ES-I3 (cell line): ENCODE measurements at regions not wholly inside any gene's neighbourhood (a gene's known extent, or its start where the extent isn't known, plus 50 kb on each side); places are given as distances from the start of the nearest gene placed in this dataset.

Source experiments
- H3K36me3 ChIP-seq: 2 replicates; pipeline ENCODE4 v1.6.1; 2013; ENCODE audit warnings: mild to moderate bottlenecking, low read length, control low read depth, moderate library complexity; ENCODE audit not compliant: insufficient read depth
- H3K4me1 ChIP-seq: 2 replicates; pipeline ENCODE4 v1.6.1; 2013; ENCODE audit warnings: mild to moderate bottlenecking, control low read depth, low read length; ENCODE audit not compliant: insufficient read depth
- H3K9ac ChIP-seq: 2 replicates; pipeline ENCODE4 v1.6.1; 2013; ENCODE audit warnings: low read depth, mild to moderate bottlenecking, low read length, moderate library complexity
- H3K9me3 ChIP-seq: 2 replicates; pipeline ENCODE4 v1.6.1; 2013; ENCODE audit warnings: mild to moderate bottlenecking, low read length, moderate library complexity; ENCODE audit not compliant: control insufficient read depth, insufficient read depth

DNA sequence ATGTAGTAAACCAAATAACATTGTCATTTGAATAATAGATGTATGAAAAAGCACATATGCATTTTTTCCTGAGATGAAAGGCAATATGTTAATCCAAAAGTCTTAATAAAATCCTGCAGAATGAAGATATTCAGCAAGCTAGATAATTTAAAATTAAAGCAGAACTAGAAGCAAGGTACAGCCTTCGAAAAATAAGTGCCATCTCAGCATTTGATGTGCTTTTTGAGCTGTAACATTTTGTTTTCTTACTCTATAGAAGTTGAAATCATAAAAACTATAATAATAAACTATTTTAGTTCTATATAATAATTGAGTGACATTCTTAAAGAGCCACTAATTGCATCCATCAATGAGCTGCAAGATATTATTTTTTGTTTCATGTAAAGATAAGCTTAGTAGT, 410.4 kb upstream of the TRAM1L1 start:
- no peaks in the 10 kb centered on the region for H3K36me3 ChIP-seq
- H3K9ac ChIP-seq, result no peak overlapping the region
- peaks cover 5% of the 10 kb centered on the region; the same call in 1 of the 2 replicates for H3K4me1 ChIP-seq
- no peaks in the 10 kb centered on the region; the same call in 1 of the 2 replicates for H3K9me3 ChIP-seq

DNA sequence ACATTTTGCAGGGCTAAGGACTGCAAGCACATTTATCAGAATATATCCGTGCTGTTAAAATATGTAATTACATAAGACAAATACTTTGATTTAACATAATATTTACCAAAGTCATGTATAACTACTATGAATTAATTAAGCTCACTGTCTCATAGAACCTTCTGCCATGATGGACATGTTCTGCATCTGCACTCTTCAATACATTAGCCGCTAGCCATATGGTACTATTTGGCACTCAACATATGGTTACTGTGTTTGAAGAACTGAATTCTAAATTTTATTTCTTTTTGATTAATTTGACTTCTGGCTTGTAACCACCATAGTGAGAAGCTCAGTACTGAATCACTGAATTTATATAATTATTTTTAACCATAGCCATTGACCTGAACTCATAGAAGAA, 427.0 kb upstream of the TRAM1L1 start:
- no peaks in the 10 kb centered on the region for H3K4me1 ChIP-seq
- H3K9me3 ChIP-seq, result no peaks in the 10 kb centered on the region
- H3K9ac ChIP-seq, result no peak overlapping the region
- H3K36me3 ChIP-seq, result no peaks in the 10 kb centered on the region

DNA sequence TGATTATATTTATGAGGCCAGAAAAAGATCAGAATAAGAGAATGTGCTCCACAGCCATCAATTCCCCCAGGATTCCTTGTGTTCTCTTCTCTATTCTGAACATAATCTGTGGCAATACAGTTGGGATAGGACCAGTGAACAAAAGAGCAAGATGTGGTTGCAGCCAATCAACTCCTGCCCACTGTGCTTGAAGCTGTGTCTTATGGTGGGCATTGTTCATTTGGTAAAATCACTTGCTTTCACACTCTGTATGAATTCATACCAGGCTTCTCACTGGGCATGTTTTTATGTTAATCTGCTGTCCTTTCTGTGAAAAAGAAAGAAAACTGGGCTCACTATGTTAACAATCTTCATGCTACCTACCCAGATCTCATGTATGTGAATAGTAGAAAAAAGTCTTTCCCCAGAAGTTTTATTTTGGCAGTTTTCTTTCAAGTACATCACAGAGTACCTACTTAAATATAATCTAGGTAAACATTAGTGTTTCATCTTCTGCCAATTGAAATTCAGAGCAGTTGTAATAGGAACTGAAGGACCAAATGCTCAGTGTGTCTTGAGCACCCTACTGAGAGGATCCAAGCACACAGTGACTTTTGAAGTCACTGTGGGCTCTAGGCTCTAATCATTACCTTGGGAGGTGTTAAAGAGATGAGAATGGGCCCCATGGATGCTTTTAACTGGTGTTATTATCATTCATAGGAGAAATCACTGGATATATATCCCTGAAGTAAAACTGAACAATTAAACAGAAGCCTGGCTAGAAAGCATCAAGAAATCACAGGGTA, 429.2 kb upstream of the TRAM1L1 start:
- Histone ChIP-seq H3K36me3 (no peaks in the 10 kb centered on the region), H3K9ac (no peak overlapping the region), H3K9me3 (no peaks in the 10 kb centered on the region), H3K4me1 (no peaks in the 10 kb centered on the region)

DNA sequence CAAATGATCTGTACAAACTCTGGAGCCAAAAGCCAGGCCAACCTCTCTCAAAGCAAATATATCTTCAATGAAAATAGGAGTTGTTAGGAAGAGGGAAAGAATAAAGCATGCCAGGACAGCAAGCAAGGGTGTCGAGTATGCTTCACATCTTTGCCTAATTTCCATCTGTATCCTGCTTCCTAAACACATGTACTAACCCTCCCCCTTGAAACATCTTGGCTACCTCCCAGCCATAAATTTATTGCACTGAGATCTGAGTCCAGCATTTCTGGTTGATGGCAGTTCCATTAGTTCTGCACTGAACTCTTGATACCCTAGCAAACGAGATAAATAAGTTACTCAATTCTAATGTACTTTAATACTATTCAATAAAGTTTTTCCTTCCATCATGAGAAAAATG, 430.5 kb upstream of the TRAM1L1 start:
- Histone ChIP-seq H3K36me3 (no peaks in the 10 kb centered on the region), H3K4me1 (no peaks in the 10 kb centered on the region), H3K9ac (no peak overlapping the region), H3K9me3 (no peaks in the 10 kb centered on the region)

DNA sequence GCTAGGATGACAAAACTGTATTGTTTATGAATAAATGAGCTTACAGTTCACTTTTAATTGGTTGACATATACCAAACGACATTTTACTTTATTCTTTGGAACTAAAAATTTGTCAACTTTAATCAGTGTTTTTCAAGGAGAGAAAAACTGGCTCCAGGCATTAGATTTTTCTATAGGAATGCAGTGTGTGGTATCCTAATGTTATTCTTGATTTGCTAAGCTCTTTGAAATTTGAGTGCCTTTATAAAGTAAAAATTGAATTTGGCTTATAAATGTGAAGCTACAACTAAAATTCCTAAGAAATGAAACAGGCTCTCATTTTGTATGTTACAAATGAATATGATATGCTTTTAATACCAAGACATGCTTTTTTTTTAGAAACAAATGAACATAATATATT, 442.2 kb upstream of the TRAM1L1 start:
- Histone ChIP-seq H3K4me1 (no peaks in the 10 kb centered on the region), H3K36me3 (no peaks in the 10 kb centered on the region), H3K9ac (no peak overlapping the region), H3K9me3 (no peaks in the 10 kb centered on the region)

DNA sequence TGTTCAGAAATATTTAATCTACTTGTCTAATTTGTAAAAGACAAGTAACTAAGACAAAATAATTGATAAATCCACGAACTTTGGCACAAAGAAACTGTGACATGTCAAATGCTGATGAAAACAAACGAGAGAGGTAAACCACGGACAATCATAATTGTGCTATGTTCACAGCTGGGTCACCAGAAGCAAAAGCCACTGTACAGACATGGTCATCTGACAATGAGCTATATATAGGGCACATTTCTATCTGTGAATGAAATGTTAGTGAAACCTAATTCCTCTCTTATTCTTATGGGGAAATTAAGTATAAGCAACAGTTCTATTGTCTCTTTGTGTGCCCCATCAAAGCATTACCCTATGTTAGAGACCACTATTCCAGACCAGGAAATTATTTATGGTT, 444.0 kb upstream of the TRAM1L1 start:
- H3K36me3 ChIP-seq, result no peaks in the 10 kb centered on the region
- no peaks in the 10 kb centered on the region for H3K9me3 ChIP-seq
- no peaks in the 10 kb centered on the region for H3K4me1 ChIP-seq
- no peak overlapping the region for H3K9ac ChIP-seq

DNA sequence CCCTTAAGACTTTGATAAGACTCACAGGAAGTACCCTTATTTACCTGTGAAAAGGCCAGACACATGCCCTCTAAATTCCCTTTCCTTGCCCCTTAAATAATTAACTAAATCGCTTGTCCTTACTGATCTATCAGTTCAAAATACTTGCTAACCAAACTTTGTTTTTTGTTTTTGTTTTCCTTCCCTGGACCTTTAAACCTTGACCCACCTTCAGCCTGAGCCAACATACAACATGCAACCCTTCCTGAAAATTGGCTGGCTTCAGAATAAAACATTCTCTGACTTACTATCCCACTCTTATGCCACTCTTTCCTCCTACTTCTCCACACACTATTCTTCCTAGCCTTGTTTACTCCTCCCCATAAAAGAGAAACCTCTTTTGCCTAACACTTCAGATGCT, 448.1 kb upstream of the TRAM1L1 start:
- H3K9ac ChIP-seq, result no peak overlapping the region
- H3K9me3 ChIP-seq, result no peaks in the 10 kb centered on the region
- H3K36me3 ChIP-seq, result no peaks in the 10 kb centered on the region
- no peaks in the 10 kb centered on the region for H3K4me1 ChIP-seq

DNA sequence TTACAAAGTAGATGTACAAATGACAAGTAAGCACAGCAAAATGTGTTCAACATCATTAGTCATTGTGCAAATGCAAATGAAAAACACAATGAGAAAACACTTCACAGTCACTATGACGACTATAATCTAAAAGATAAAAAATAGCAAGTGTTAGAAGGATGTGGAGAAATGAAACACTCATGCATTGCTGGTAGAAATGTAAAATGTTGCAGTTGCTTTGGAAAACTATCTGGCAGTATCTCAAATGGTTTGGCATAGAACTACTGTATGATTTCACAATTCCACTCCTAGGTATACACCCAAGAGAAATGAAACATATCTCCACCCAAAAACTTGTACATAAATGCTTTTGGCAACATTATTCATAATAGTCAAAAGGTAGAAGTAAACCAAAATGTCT, 459.7 kb upstream of the TRAM1L1 start:
- no peak overlapping the region for H3K9ac ChIP-seq
- no peaks in the 10 kb centered on the region for H3K36me3 ChIP-seq
- no peaks in the 10 kb centered on the region for H3K4me1 ChIP-seq
- no peaks in the 10 kb centered on the region for H3K9me3 ChIP-seq

DNA sequence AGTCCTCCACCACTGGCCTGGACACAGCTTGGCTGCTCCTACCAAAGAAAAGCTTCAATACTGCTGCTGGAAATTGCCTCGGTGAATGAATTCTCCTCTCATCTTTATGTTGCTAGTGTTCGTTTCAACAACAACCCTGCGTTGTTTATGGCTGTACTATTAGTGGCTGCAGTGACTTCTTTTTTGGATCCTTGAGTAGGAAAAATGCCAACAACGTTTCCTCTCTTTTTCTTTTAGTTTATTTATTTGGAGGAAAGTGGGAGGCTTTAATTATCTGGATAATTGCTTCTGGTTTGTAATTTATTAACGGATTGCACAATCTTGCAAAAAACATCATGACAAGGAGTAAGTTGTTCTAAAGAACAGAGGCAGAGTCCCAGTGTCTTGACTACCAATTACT, 464.1 kb upstream of the TRAM1L1 start:
- Histone ChIP-seq H3K36me3 (no peaks in the 10 kb centered on the region), H3K9me3 (no peaks in the 10 kb centered on the region), H3K4me1 (no peaks in the 10 kb centered on the region), H3K9ac (no peak overlapping the region)

DNA sequence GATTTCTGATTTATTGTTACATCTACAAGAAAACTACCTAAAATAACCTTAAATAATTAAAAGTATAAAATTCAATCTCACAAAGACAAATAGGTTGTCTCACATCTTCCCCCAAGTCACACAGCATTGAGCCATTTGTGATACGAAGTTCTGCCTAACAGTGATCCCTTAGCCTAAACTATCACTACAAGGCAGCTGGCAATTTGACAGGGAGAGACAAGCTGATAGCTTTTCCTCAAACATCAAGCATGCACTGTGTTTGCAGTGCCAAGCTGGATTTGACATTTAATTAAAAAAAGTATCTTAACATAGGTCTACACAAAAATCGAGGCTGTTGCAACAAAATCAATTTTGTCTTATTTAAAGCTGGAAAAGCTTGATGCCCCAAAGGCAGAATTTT, 464.7 kb upstream of the TRAM1L1 start:
- H3K4me1 ChIP-seq, result no peaks in the 10 kb centered on the region
- H3K36me3 ChIP-seq, result no peaks in the 10 kb centered on the region
- H3K9ac ChIP-seq, result no peak overlapping the region
- no peaks in the 10 kb centered on the region for H3K9me3 ChIP-seq

DNA sequence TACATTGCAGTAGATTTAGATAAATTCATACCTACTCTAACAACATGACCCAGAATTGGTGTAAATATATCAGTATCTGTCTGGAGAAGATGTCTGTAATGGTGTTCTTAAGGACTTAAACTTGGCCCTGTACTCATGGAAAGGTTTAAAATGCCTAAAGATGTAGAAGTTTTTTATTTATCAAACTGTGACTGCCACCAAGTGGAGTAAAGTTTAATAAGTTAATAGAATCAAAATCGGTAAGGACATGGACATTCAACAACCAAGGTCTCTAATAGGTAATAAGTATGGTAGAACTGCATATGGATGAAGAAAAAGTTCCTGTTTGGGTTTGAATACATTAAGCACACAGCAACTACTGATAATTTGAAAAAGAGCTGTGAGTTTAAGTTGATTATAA, 474.0 kb upstream of the NDST3 start:
- H3K4me1 ChIP-seq, result no peaks in the 10 kb centered on the region
- H3K36me3 ChIP-seq, result no peaks in the 10 kb centered on the region
- H3K9me3 ChIP-seq, result no peaks in the 10 kb centered on the region
- H3K9ac ChIP-seq, result no peak overlapping the region

DNA sequence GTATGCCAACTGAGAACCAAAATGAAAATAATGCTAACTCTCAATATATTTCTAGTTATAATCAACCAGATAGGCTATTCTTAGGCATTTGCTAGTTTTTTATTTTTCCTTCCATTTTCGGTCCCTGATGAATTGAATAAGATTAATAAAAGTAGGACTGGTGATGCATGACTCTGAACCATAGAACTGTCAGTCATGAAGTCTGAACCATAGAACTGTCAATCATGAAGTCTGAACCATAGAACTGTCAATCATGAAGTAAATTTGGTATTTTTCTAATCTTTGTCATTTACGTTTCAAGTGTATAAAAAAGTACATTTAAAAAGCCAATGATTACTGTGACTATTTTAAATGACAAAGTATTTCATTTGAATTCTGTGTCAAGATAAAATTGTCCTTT, 460.2 kb upstream of the NDST3 start:
- no peaks in the 10 kb centered on the region for H3K36me3 ChIP-seq
- H3K4me1 ChIP-seq, result no peaks in the 10 kb centered on the region
- H3K9me3 ChIP-seq, result no peaks in the 10 kb centered on the region
- no peak overlapping the region for H3K9ac ChIP-seq

DNA sequence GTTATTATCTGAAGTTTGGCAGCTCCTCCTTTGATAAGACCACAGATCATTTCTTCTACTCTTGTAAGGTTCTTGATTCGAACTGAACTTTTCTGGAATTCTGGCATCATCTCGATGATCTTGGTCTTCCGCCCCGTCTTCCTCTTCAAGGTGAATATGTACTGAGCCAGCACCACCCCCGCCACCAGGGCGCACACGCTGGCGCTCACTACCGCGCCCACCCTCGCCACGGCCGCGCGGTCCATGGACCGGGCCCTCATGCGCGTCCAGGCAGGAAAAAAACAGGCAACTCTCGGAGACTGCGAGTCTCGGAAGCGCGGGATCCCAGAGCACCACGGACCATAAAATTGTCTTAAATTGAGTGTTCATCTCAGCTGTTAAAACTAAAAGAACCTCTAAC, 458.4 kb upstream of the NDST3 start:
- no peaks in the 10 kb centered on the region for H3K9me3 ChIP-seq
- H3K36me3 ChIP-seq, result no peaks in the 10 kb centered on the region
- H3K9ac ChIP-seq, result no peak overlapping the region
- H3K4me1 ChIP-seq, result no peaks in the 10 kb centered on the region

DNA sequence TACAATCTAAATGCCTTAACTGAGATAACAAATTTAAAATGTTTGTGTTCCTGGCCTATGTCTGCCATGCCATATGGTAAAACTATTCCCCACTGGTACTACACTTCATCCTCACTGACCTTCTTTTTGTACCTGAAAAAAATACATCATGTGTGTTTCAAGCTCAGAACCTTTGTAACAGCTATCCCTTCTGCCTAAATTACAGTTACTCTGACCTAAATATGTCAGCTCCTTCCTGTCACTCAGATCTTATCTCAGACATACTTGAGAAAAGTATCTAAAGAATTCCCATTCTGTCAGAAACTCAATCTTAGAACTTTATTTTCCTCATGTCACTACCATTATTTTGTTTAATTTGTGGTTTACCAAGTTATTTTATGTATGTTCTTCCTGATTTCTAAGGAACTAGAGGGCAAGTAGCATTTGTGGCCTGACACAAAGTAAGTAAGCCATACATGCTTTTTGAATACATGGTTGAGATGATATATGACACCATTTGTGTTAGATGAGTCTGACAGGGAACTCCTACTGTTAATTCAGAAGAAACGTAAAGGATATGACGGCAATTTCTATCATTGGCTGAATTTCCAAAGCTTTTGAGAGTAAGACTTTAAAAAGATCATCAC, 456.5 kb upstream of the NDST3 start:
- Histone ChIP-seq H3K9ac (no peak overlapping the region), H3K36me3 (no peaks in the 10 kb centered on the region), H3K4me1 (no peaks in the 10 kb centered on the region), H3K9me3 (no peaks in the 10 kb centered on the region)

DNA sequence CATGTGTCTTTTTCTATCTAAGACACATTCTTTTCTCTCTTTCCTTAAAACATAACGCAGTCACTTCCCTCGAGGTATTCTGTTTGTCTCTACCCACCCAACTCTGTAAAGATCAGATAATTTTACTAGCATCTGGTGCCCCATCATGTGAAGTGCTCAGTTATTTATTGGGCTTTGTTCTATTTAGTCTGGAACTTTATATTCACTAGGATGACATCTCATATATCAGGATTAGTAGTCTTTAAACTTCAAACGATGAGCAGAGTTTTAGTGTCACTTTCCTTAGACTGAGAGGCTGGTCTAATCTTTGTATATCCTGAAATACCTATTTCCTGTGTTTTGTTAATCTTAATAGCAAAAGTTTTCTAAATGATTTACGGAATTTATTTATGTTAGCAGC, 445.5 kb upstream of the NDST3 start:
- Histone ChIP-seq H3K4me1 (no peaks in the 10 kb centered on the region), H3K9me3 (no peaks in the 10 kb centered on the region), H3K9ac (no peak overlapping the region), H3K36me3 (no peaks in the 10 kb centered on the region)
